T47D (cell line): ENCODE measurements at regions not wholly inside any gene's neighbourhood (a gene's known extent, or its start where the extent isn't known, plus 50 kb on each side); places are given as distances from the start of the nearest gene placed in this dataset.

Experiments used
- DNase-seq, 2 experiments: peaks; one replicate each; pipeline versions ENCODE4 v3.0.0 to v3.0.0-alpha.2; 2011 to 2012; ENCODE audit warnings: low read depth in 1 of 2, low spot score in 1 of 2
- JUND ChIP-seq: IDR thresholded peaks from 2 replicates; pipeline ENCODE4 v1.6.1; 2012; ENCODE audit warnings: low read depth
- in situ Hi-C: cut with HindIII; loops from 2 replicates; pipeline ENCODE4 v1.10.0; 2016; ENCODE audit warnings: low sequenced_read_pairs, low pct_unique_long_range_greater_than_20kb

GRCh38 chr1:199197695-199198094, 558.9 kb downstream of the PTPRC start:
- no peak for DNase-seq
- in situ Hi-C loops, result no loop called here
- no peak for TF ChIP-seq JUND

GRCh38 chr1:199202331-199202730, 563.5 kb downstream of the PTPRC start:
- TF ChIP-seq JUND, result no peak
- in situ Hi-C loops, result no loop called here
- DNase-seq, result peak in 1 of 2 experiments; percentile 17

DNA sequence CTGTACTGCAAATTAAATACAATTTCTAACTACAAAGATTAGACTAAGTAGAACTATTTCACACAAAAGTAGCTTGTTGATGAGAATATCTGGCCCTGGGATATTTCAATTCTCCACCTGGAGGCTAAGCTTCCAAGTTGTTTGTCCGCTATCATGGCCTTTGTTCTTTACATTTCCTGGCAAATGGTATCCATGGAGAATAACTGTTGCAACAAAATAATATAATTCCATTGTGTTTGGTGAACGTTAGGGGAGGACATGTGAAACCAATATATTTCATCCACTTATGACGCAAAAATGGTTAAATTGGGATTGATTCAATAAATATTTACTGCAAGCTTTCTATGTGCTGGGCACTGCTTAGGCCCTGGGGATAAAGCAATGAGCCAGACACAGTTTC, 565.4 kb downstream of the PTPRC start:
- in situ Hi-C loops, result no loop called here

GRCh38 chr1:199205740-199206441, 567.1 kb downstream of the PTPRC start:
- no peak for TF ChIP-seq JUND
- DNase-seq, result no peak
- in situ Hi-C loops, result no loop called here

More for the DNA sequence above, 565.4 kb downstream of the PTPRC start:
- no peak for DNase-seq
- no peak for TF ChIP-seq JUND

- DNase-seq, result no peak
- in situ Hi-C loops, result no loop called here
- no peak for TF ChIP-seq JUND
These were observed 570.0 kb downstream of the PTPRC start for GRCh38 chr1:199208847-199209246.

DNA sequence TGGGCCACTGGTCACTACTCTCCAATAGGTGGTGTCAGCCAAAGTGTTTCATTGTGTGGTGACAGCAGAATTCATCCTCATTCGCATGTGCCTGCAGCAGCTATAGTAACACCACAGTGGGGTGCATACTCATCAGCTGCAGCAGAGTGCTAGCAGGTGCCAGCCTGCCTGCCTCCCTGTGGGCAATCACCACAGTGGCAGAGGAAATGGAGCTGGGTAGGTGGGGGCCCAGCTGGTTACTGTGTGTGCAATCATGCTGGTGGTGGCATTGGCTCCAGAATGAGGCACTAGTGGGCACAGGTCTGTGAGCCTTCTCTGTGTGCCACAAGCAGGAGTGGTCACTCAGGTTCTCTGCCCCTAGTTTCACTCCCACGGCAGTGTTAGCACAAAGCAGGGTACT, 579.2 kb downstream of the PTPRC start:
- in situ Hi-C loops, result no loop called here
- no peak for TF ChIP-seq JUND
- DNase-seq, result no peak

GRCh38 chr1:199218533-199218932, 579.7 kb downstream of the PTPRC start:
- in situ Hi-C loops, result no loop called here
- TF ChIP-seq JUND, result no peak
- DNase-seq, result no peak

DNA sequence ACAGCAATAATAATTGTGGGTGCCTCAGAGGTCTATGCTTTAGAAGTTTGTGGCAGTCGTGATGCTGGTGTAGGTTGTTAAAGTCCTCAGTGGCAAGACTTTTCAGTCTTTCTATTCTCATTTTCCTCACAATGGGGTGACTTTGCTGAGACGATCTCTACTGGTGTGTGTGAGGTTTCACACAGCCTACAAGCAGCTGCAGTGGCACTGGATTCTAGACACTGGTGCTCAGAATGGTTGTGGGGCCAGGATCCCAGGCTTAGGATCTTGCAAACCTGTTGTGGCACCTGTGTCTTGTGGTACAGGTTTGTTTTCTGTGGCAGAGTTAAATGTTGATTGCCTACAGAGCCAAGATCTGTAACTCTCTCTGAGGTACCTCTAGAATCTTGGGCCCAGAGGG, 581.2 kb downstream of the PTPRC start:
- no peak for TF ChIP-seq JUND
- in situ Hi-C loops, result no loop called here
- no peak for DNase-seq

DNA sequence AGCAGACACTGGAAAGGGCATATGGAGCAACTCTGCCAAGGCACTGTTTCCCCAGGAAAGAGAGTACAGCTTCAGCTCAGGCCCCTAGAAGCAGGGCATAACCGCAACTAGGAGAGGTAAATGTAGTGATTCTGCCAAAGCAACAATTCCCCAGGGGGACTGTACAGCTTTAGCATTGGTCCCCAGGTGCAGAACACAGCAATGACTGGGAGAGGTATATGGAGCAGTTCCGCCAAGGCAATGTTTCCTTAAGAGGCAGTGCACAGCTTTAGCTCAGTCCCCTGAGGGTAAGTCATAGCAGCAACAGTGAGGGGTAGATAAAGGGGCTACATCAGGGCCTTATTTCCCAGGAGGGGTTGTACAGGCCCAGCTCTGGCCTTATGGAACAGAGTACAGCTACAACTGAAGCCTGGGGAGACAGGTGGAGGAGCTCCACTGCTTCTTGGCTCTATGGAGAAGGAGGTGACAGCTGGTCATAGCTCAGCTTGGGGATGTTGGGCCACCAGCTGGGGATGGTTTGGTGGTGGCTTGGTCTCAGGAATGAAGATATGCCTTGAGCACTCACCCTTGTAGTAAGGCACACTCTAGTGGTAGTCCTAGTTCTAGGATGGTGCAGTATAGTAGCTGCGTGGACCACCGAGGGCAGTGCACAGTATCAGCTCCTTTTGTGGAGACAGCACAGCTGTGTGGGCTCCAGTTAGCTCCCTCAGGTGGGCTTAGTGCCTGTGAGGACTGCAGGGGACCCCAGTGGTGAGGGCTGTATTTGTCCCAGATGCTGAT, 582.7 kb downstream of the PTPRC start:
- no peak for DNase-seq
- in situ Hi-C loops, result no loop called here
- TF ChIP-seq JUND, result no peak

DNA sequence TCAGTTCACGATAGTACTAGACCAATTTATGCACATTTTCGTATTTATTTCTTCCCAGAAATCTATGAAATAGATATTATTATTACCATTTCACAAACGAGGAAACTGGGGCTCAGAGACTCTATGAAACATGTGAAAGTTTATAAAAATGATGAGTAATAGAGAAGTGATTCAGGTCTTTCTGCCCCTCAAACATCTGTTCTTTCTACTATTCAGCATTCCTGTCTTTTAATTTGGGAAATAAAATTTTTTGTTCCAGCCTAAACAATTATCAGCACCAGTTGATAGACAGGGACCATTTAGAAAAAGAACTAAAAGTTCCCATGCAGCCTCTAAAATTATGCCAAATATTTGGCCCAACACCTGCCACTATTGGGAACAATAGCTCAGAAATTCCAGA, 585.1 kb downstream of the PTPRC start:
- in situ Hi-C loops, result no loop called here
- DNase-seq, result no peak
- no peak for TF ChIP-seq JUND

GRCh38 chr1:199226163-199226562, 587.3 kb downstream of the PTPRC start:
- DNase-seq, result no peak
- in situ Hi-C loops, result no loop called here
- no peak for TF ChIP-seq JUND

DNA sequence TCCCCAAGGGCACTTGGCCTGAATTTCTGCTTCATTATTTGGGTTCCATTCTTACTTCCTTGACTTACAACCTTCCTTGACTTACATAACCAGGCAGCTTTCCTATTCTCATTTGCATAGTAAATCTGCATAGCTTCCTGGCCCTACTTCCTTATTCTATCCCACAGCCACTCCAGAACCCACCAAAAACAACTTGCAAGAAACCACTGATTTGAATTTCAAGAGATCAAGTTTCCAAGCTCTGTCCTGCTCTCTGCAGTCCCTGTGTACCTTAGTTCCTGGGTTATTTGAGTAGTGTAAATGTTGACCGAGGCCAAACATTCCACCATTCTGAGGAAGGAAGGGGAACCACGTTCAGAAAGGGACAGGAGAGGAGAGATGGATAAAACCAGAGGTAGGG, 603.3 kb downstream of the PTPRC start:
- in situ Hi-C loops, result no loop called here
- DNase-seq, result peak; percentile 6 to 88
- TF ChIP-seq JUND, result peak; percentile 18; the same call in 1 of the 2 replicates

DNA sequence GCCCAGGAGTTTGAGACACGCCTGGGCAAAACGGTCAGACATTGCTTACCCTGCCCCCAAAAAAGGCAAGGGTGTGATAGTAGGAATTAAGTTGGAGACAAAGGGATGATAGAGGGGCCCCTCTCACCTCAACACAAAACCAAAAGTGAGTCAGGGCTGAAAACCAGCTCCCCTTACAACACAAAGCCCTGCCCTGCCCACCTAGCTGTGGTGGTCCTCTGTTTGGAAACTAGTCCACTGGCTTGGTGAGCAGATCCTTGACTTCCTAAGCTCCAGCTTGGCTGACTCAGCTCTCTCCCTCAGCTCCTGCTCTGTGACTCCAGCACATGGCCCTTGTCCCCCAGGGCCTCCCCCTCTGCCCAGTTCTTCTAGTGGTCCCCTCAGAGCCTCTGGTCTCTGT, 603.8 kb downstream of the PTPRC start:
- in situ Hi-C loops, result no loop called here
- DNase-seq, result no peak

More for the DNA sequence above, 603.8 kb downstream of the PTPRC start:
- TF ChIP-seq JUND, result no peak
